SK-N-SH treated with all-trans-retinoic acid at 6 μM for 48 hours (cell line): ENCODE measurements at regions not wholly inside any gene's neighbourhood (a gene's known extent, or its start where the extent isn't known, plus 50 kb on each side); places are given as distances from the start of the nearest gene placed in this dataset.

Experiments
- ATAC-seq: fragments of 200-7000 bp; cut with Tn5 transposase; 3 replicates; pipeline ENCODE4 v1.9.1; 2020; ENCODE audit warnings: mild to moderate bottlenecking, moderate library complexity
- ARNTL ChIP-seq: fragments of 450-650 bp; formaldehyde crosslinking; IDR thresholded peaks from 2 replicates; pipeline ENCODE4 v1.5.0; 2020; ENCODE audit warnings: low read depth, mild to moderate bottlenecking, moderate library complexity, borderline replicate concordance
- BACH2 ChIP-seq: fragments of 250-450 bp; sonication (Bioruptor Pico); IDR thresholded peaks from 2 replicates; pipeline ENCODE4 v1.9.0; 2021; ENCODE audit warnings: mild to moderate bottlenecking, borderline replicate concordance
- CSDC2 ChIP-seq: fragments of 250-450 bp; sonication (Bioruptor Pico); IDR thresholded peaks from 2 replicates; pipeline ENCODE4 v1.5.0; 2020; ENCODE audit warnings: mild to moderate bottlenecking, moderate library complexity
- ESRRG ChIP-seq: fragments of 250-450 bp; sonication (Bioruptor Pico); IDR thresholded peaks from 2 replicates; pipeline ENCODE4 v1.6.1; 2021; ENCODE audit warnings: mild to moderate bottlenecking
- GLIS3 ChIP-seq: fragments of 250-450 bp; sonication (Bioruptor Pico); IDR thresholded peaks from 2 replicates; pipeline ENCODE4 v1.5.0; 2020; ENCODE audit warnings: mild to moderate bottlenecking, moderate library complexity
- ISL1 ChIP-seq: fragments of 250-450 bp; sonication (Bioruptor Pico); IDR thresholded peaks from 2 replicates; pipeline ENCODE4 v2.1.2; 2022; ENCODE audit warnings: mild to moderate bottlenecking, moderate library complexity
- OSR1 ChIP-seq: fragments of 250-450 bp; sonication (Bioruptor Pico); IDR thresholded peaks from 2 replicates; pipeline ENCODE4 v1.8.0; 2022; ENCODE audit warnings: moderate library complexity, mild to moderate bottlenecking, inconsistent platforms
- PPARA ChIP-seq: fragments of 250-450 bp; sonication (Bioruptor Pico); IDR thresholded peaks from 2 replicates; pipeline ENCODE4 v1.5.0; 2020; ENCODE audit warnings: mild to moderate bottlenecking, borderline replicate concordance
- RARB ChIP-seq: fragments of 250-450 bp; sonication (Bioruptor Pico); IDR thresholded peaks from 2 replicates; pipeline ENCODE4 v1.8.0; 2021; ENCODE audit warnings: mild to moderate bottlenecking, moderate library complexity
- SNAI2 ChIP-seq: fragments of 250-450 bp; sonication (Bioruptor Pico); IDR thresholded peaks from 2 replicates; pipeline ENCODE4 v1.5.0; 2020; ENCODE audit warnings: mild to moderate bottlenecking, moderate library complexity
- TCF4 ChIP-seq: fragments of 250-450 bp; sonication (Bioruptor Pico); IDR thresholded peaks from 2 replicates; pipeline ENCODE4 v1.8.0; 2021; ENCODE audit warnings: mild to moderate bottlenecking, moderate library complexity, borderline replicate concordance
- TOX ChIP-seq: fragments of 250-450 bp; sonication (Bioruptor Pico); IDR thresholded peaks from 2 replicates; pipeline ENCODE4 v1.8.0; 2021; ENCODE audit warnings: mild to moderate bottlenecking, moderate library complexity, borderline replicate concordance
- ZC3H10 ChIP-seq: fragments of 250-450 bp; sonication (Bioruptor Pico); IDR thresholded peaks from 2 replicates; pipeline ENCODE4 v1.5.1; 2021; ENCODE audit warnings: mild to moderate bottlenecking, moderate library complexity
- ZFP3 ChIP-seq: fragments of 250-450 bp; sonication (Bioruptor Pico); IDR thresholded peaks from 2 replicates; pipeline ENCODE4 v1.5.0; 2020; ENCODE audit warnings: mild to moderate bottlenecking, moderate library complexity
- ZFP30 ChIP-seq: fragments of 450-650 bp; formaldehyde crosslinking; IDR thresholded peaks from 2 replicates; pipeline ENCODE4 v1.5.0; 2022; ENCODE audit warnings: mild to moderate bottlenecking, moderate library complexity
- ZNF70 ChIP-seq: fragments of 450-650 bp; formaldehyde crosslinking; IDR thresholded peaks from 2 replicates; pipeline ENCODE4 v1.5.0; 2020; ENCODE audit warnings: mild to moderate bottlenecking, moderate library complexity
- ZNF8 ChIP-seq: fragments of 450-650 bp; formaldehyde crosslinking; IDR thresholded peaks from 2 replicates; pipeline ENCODE4 v1.5.0; 2020; ENCODE audit warnings: mild to moderate bottlenecking, moderate library complexity
- TF ChIP-seq, protein P1 (sequence below): fragments of 250-450 bp; sonication (Bioruptor Pico); IDR thresholded peaks from 2 replicates; pipeline ENCODE4 v1.8.0; 2021; ENCODE audit warnings: low read depth, mild to moderate bottlenecking, moderate library complexity, borderline replicate concordance
- TF ChIP-seq, protein P2 (sequence below): fragments of 250-450 bp; sonication (Bioruptor Pico); IDR thresholded peaks from 2 replicates; pipeline ENCODE4 v1.8.0; 2020; ENCODE audit warnings: mild to moderate bottlenecking, moderate library complexity, borderline replicate concordance
- TF ChIP-seq, protein P3 (sequence below): fragments of 250-450 bp; sonication (Bioruptor Pico); IDR thresholded peaks from 2 replicates; pipeline ENCODE4 v1.5.1; 2020; ENCODE audit warnings: low read depth, mild to moderate bottlenecking, moderate library complexity
- TF ChIP-seq, protein P4 (sequence below): fragments of 250-450 bp; sonication (Bioruptor Pico); IDR thresholded peaks from 2 replicates; pipeline ENCODE4 v1.5.1; 2021; ENCODE audit warnings: mild to moderate bottlenecking, moderate library complexity

DNA sequence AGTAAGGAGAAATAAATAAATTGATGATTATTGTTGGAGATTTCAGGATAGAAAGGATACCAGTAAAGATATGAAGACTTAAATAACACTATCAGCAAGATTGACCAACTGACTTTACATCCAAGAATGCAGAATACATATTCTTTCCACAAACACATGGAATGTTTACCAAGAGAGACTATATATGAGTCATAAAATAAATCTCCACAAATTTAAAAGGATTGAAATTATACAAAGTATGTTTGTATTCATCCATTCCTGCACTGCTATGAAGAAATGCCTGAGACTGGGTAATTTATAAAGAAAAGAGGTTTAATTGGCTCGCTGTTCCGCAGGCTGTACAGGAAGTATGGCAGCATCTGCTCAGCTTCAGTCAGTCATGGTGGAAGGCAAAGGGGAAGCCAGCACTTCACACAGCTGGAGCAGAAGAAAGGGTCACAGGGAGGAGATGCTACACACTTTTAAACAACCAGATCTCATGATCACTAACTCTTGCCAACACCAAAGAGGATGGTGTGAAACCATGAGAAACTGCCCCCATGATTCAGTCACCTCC, 56.7 kb upstream of the TNFRSF21 start (continued):
- TF ChIP-seq PPARA (CRISPR knock-in tag) (no peak), ZC3H10 (CRISPR knock-in tag) (no peak), TOX (CRISPR knock-in tag) (no peak)
- TF ChIP-seq, protein P1, sequence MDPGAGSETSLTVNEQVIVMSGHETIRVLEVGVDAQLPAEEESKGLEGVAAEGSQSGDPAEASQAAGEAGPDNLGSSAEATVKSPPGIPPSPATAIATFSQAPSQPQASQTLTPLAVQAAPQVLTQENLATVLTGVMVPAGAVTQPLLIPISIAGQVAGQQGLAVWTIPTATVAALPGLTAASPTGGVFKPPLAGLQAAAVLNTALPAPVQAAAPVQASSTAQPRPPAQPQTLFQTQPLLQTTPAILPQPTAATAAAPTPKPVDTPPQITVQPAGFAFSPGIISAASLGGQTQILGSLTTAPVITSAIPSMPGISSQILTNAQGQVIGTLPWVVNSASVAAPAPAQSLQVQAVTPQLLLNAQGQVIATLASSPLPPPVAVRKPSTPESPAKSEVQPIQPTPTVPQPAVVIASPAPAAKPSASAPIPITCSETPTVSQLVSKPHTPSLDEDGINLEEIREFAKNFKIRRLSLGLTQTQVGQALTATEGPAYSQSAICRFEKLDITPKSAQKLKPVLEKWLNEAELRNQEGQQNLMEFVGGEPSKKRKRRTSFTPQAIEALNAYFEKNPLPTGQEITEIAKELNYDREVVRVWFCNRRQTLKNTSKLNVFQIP (CRISPR knock-in tag) = no peak
- TF ChIP-seq, protein P2, sequence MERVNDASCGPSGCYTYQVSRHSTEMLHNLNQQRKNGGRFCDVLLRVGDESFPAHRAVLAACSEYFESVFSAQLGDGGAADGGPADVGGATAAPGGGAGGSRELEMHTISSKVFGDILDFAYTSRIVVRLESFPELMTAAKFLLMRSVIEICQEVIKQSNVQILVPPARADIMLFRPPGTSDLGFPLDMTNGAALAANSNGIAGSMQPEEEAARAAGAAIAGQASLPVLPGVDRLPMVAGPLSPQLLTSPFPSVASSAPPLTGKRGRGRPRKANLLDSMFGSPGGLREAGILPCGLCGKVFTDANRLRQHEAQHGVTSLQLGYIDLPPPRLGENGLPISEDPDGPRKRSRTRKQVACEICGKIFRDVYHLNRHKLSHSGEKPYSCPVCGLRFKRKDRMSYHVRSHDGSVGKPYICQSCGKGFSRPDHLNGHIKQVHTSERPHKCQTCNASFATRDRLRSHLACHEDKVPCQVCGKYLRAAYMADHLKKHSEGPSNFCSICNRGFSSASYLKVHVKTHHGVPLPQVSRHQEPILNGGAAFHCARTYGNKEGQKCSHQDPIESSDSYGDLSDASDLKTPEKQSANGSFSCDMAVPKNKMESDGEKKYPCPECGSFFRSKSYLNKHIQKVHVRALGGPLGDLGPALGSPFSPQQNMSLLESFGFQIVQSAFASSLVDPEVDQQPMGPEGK (CRISPR knock-in tag) = no peak
- TF ChIP-seq, all 23 proteins: peak for 0

DNA sequence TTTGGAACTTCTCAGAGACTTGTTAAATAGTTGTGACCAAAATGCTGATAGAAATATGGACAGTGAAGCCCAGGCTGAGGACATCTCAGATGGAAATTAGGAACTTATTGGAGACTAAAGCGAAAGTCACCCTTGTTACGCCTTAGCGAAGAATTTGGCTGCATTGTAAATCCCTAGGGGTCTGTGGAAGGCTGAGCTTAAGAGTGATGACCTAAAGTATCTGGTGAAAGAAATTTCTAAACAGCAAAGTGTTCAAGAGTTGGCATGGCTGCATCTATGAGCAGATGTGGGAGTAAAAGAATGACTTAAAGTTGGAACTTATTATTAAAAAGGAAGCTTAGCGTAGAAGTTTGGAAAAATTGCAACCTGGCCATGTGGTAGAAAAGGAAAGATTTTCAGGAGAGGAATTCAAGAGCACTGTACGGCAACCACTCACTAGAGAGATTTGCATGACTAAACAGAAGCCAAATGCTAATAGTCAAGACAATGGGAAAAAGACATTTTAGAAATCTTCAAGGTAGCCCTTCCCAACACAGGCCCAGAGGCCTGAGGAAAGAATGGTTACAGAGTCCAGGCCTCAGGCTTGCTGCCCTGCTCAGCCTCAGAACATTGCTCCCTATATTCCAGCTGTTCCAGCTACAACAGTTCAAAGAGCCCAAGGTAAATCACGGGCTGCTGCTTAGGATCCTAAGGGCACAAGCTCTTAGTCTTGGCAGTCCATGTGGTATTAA, 61.6 kb upstream of the TNFRSF21 start:
- ATAC-seq = no peak
- TF ChIP-seq, protein P2 (CRISPR knock-in tag) = no peak
- TF ChIP-seq ESRRG (CRISPR knock-in tag) (no peak), BACH2 (no peak), PPARA (CRISPR knock-in tag) (no peak), ARNTL (CRISPR knock-in tag) (no peak), ZC3H10 (CRISPR knock-in tag) (no peak), ZNF8 (CRISPR knock-in tag) (no peak), ZFP3 (no peak), CSDC2 (CRISPR knock-in tag) (no peak), RARB (no peak), ZFP30 (CRISPR knock-in tag) (no peak)
- TF ChIP-seq, all 23 proteins: peak for 0

DNA sequence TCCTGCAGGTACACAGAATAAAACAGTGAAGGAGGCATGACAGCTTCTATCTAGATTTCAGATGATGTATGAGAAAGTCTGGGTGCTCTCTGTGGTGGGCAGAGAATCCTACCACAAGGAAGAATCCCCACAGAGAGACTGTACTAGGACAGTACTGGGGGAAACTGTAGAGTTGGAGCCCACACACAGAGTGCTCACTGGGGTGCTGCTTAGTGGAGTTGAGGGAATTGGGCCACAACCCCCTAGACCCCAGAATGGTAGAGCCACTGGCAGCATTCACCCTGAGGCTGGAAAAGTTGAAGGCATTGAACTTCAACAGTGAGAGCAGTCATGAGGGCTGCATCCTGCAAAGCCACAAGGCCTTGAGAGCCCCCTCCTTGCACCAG, 62.2 kb upstream of the TNFRSF21 start:
- TF ChIP-seq, protein P3, sequence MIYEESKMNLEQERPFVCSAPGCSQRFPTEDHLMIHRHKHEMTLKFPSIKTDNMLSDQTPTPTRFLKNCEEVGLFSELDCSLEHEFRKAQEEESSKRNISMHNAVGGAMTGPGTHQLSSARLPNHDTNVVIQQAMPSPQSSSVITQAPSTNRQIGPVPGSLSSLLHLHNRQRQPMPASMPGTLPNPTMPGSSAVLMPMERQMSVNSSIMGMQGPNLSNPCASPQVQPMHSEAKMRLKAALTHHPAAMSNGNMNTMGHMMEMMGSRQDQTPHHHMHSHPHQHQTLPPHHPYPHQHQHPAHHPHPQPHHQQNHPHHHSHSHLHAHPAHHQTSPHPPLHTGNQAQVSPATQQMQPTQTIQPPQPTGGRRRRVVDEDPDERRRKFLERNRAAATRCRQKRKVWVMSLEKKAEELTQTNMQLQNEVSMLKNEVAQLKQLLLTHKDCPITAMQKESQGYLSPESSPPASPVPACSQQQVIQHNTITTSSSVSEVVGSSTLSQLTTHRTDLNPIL = no peak
- TF ChIP-seq ARNTL (CRISPR knock-in tag) (no peak), ZNF70 (CRISPR knock-in tag) (no peak), ZFP30 (CRISPR knock-in tag) (no peak), TCF4 (CRISPR knock-in tag) (no peak), TOX (CRISPR knock-in tag) (no peak), SNAI2 (CRISPR knock-in tag) (no peak), ISL1 (CRISPR knock-in tag) (no peak), OSR1 (no peak), ZFP3 (no peak), GLIS3 (CRISPR knock-in tag) (no peak)
- TF ChIP-seq, all 23 proteins: peak for 0
- ATAC-seq = no peak

DNA sequence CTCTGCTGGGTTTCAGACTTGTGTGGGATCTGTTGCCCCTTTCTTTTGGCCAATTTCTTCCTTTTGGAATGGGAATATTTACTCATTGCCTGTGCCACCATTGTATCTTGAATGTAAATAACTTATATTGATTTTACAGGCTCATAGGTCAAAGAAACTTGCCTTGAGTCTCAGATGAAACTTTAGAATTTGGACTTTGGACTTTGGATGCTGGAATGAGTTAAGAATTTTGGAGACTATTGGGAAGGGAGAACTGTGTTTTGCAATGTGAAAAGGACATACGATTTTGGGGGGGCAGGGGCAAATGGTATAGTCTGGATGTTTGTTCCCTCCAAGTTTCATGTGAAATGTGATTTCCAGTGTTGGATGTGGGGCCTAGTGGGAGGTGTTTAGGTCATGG, 62.6 kb upstream of the TNFRSF21 start:
- no peak for ATAC-seq
- TF ChIP-seq SNAI2 (CRISPR knock-in tag) (no peak), ZFP30 (CRISPR knock-in tag) (no peak), TOX (CRISPR knock-in tag) (no peak), ZFP3 (no peak), ZC3H10 (CRISPR knock-in tag) (no peak), CSDC2 (CRISPR knock-in tag) (no peak), GLIS3 (CRISPR knock-in tag) (no peak), RARB (no peak), BACH2 (no peak), OSR1 (no peak), ZNF8 (CRISPR knock-in tag) (no peak), ESRRG (CRISPR knock-in tag) (no peak), PPARA (CRISPR knock-in tag) (no peak), ARNTL (CRISPR knock-in tag) (no peak), TCF4 (CRISPR knock-in tag) (no peak)
- TF ChIP-seq, protein P3 = no peak
- TF ChIP-seq, protein P4, sequence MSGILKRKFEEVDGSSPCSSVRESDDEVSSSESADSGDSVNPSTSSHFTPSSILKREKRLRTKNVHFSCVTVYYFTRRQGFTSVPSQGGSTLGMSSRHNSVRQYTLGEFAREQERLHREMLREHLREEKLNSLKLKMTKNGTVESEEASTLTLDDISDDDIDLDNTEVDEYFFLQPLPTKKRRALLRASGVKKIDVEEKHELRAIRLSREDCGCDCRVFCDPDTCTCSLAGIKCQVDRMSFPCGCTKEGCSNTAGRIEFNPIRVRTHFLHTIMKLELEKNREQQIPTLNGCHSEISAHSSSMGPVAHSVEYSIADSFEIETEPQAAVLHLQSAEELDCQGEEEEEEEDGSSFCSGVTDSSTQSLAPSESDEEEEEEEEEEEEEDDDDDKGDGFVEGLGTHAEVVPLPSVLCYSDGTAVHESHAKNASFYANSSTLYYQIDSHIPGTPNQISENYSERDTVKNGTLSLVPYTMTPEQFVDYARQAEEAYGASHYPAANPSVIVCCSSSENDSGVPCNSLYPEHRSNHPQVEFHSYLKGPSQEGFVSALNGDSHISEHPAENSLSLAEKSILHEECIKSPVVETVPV (CRISPR knock-in tag) = no peak
- TF ChIP-seq, protein P2 (CRISPR knock-in tag) = no peak
